NT2/D1 (cell line): ENCODE measurements at regions not wholly inside any gene's neighbourhood (a gene's known extent, or its start where the extent isn't known, plus 50 kb on each side); places are given as distances from the start of the nearest gene placed in this dataset.

Experiments used
- SUZ12 ChIP-seq: IDR thresholded peaks from 2 replicates; pipeline ENCODE4 v1.6.1; 2011; ENCODE audit not compliant: insufficient read length, insufficient read depth; ENCODE audit errors: extremely low read depth
- YY1 ChIP-seq: IDR thresholded peaks from 2 replicates; pipeline ENCODE4 v1.6.1; 2011; ENCODE audit not compliant: insufficient read length, insufficient read depth
- ZNF274 ChIP-seq: IDR thresholded peaks from 2 replicates; pipeline ENCODE4 v1.6.1; 2011; ENCODE audit warnings: mild to moderate bottlenecking, low read depth, low read length

- no peak for TF ChIP-seq ZNF274
- TF ChIP-seq SUZ12: no peak
- no peak for TF ChIP-seq YY1
These were observed 290.3 kb downstream of the SOX9 start for GRCh38 chr17:72411124-72411563.
